Lower lobe of right lung (tissue), 2 donors: ENCODE measurements at regions not wholly inside any gene's neighbourhood (a gene's known extent, or its start where the extent isn't known, plus 50 kb on each side); places are given as distances from the start of the nearest gene placed in this dataset.
"Not testable (repeated sequence)": the region's sequence is repeated elsewhere in the genome, so short reads cannot be mapped to it uniquely, and the experiment has no call there.

ENCODE experiments used
- ATAC-seq, 2 donors: fragments of 200-7000 bp; cut with Tn5 transposase; one replicate each; pipeline ENCODE4 v1.9.1; 2020 to 2022; ENCODE audit warnings: mild to moderate bottlenecking in 2 of 2, moderate library complexity in 2 of 2
- DNase-seq: peaks from one replicate; pipeline ENCODE4 v3.0.0-alpha.2; 2020
- H3K27ac ChIP-seq: fragments of 200-600 bp; one replicate; pipeline ENCODE4 v1.8.0; 2022
- H3K27me3 ChIP-seq: fragments of 200-600 bp; one replicate; pipeline ENCODE4 v1.8.0; 2022; ENCODE audit warnings: low read depth
- H3K36me3 ChIP-seq: fragments of 200-600 bp; one replicate; pipeline ENCODE4 v1.8.0; 2022; ENCODE audit warnings: mild to moderate bottlenecking
- H3K4me1 ChIP-seq: fragments of 200-600 bp; one replicate; pipeline ENCODE4 v1.8.0; 2022
- H3K4me3 ChIP-seq: fragments of 200-600 bp; one replicate; pipeline ENCODE4 v1.8.0; 2022; ENCODE audit warnings: mild to moderate bottlenecking
- H3K9me3 ChIP-seq: fragments of 200-600 bp; one replicate; pipeline ENCODE4 v1.8.0; 2022
- intact Hi-C: fragments of 100-400 bp; cut with DNase I; formaldehyde crosslinking; loops from one replicate; pipeline ENCODE4 v1.11.0; 2022
- TF ChIP-seq, protein P1 (sequence below): fragments of 200-600 bp; IDR thresholded peaks from one replicate; pipeline ENCODE4 v1.8.0; 2022; ENCODE audit warnings: antibody characterized with exemption, mild to moderate bottlenecking
- donor health status: DM: no; HTN: yes; CAD: no; lungs with severe emphysema.

DNA sequence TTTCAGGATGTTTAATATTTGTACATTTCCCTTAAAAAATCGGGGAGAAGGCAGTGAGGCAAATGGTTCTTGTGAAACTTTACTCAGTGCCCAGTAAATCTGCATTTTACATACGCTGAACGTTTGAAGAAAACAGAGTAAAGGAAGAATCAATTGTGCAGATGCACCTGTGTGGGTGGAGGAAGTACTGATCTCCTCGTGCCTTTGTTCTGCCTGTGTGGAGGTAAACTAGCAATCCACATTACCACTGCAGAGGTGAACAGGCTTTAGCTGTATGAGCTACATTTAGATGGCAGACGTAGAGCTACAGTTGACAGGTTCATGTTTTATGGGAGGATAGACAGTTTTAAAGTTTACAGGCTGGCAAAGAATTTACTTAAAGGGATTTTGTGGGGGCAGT lies 62.7 kb upstream of the VIPR2 start:
- TF ChIP-seq, protein P1, sequence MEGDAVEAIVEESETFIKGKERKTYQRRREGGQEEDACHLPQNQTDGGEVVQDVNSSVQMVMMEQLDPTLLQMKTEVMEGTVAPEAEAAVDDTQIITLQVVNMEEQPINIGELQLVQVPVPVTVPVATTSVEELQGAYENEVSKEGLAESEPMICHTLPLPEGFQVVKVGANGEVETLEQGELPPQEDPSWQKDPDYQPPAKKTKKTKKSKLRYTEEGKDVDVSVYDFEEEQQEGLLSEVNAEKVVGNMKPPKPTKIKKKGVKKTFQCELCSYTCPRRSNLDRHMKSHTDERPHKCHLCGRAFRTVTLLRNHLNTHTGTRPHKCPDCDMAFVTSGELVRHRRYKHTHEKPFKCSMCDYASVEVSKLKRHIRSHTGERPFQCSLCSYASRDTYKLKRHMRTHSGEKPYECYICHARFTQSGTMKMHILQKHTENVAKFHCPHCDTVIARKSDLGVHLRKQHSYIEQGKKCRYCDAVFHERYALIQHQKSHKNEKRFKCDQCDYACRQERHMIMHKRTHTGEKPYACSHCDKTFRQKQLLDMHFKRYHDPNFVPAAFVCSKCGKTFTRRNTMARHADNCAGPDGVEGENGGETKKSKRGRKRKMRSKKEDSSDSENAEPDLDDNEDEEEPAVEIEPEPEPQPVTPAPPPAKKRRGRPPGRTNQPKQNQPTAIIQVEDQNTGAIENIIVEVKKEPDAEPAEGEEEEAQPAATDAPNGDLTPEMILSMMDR = no peak
- H3K4me3 ChIP-seq = no peak overlapping the region
- intact Hi-C loops = no loop called here
- no peak overlapping the region for H3K27ac ChIP-seq
- no peak for ATAC-seq
- no peaks in the 10 kb centered on the region for H3K4me1 ChIP-seq
- no peaks in the 10 kb centered on the region for H3K27me3 ChIP-seq
- DNase-seq = no peak
- H3K36me3 ChIP-seq = no peaks in the 10 kb centered on the region
- no peaks in the 10 kb centered on the region for H3K9me3 ChIP-seq

DNA sequence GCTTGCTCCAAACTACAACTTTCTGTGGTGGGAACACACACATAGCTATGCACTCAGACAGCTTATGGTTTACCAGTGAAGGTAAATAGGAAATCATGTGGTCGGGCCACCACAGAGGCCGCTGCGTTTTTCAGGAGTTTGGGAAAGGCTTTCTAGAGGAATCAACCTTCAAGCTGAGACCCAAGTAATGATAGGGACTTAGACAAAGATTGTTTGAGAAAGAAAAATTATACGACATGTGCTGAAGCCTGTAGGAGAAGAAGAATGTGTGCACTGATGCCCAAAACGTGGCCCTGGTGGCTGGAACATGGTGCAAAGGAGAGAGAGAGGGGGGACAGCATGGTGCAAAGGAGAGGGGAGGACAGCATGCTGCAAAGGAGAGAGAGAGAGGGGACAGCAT lies 61.2 kb upstream of the VIPR2 start:
- Histone ChIP-seq H3K9me3 (no peaks in the 10 kb centered on the region), H3K27me3 (no peaks in the 10 kb centered on the region), H3K27ac (no peak overlapping the region), H3K4me1 (no peaks in the 10 kb centered on the region), H3K36me3 (no peaks in the 10 kb centered on the region), H3K4me3 (no peak overlapping the region)
- TF ChIP-seq, protein P1 = no peak
- ATAC-seq (no peak), DNase-seq (no peak)
- intact Hi-C loops = no loop called here

DNA sequence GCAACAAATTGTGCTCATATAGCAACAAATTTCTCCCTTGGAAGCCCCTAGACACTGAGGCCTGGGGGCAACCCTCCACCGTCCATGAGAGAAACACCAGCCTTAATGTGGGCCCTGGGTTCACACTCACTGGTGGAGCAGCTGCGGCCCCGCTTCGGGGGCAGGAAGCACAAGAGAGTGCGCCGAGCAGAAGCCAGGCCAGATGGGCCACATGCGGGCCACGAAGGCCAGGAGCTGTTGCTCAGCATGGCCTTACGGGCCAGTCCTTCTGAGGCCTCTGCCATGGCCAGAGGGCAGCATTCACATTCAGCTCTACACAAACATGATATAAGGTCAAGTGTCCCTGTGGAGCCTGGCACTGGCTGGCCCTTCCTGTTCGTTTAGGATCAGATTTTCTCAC lies 60.0 kb upstream of the VIPR2 start:
- no peak for DNase-seq
- intact Hi-C loops = no loop called here

DNA sequence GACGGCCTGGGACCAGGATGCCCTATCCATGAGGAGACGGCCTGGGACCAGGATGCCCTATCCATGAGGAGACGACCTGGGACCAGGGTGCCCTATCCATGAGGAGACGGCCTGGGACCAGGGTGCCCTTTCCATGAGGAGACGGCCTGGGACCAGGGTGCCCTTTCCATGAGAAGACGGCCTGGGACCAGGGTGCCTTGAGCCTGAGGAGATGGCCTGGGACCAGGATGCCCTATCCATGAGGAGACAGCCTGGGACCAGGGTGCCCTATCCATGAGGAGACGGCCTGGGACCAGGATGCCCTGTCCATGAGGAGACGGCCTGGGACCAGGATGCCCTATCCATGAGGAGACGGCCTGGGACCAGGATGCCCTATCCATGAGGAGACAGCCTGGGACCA lies 58.6 kb upstream of the VIPR2 start:
- H3K36me3 ChIP-seq, H3K27me3 ChIP-seq, DNase-seq, H3K27ac ChIP-seq, ATAC-seq, H3K4me1 ChIP-seq, intact Hi-C loops, H3K4me3 ChIP-seq, H3K9me3 ChIP-seq: not testable (repeated sequence)

More for the DNA sequence above, 60.0 kb upstream of the VIPR2 start:
- TF ChIP-seq, protein P1 = no peak
- H3K9me3 ChIP-seq = no peaks in the 10 kb centered on the region
- ATAC-seq = no peak
- H3K4me3 ChIP-seq = no peak overlapping the region
- no peaks in the 10 kb centered on the region for H3K27me3 ChIP-seq
- H3K4me1 ChIP-seq = no peaks in the 10 kb centered on the region
- H3K36me3 ChIP-seq = no peaks in the 10 kb centered on the region
- H3K27ac ChIP-seq = no peak overlapping the region

DNA sequence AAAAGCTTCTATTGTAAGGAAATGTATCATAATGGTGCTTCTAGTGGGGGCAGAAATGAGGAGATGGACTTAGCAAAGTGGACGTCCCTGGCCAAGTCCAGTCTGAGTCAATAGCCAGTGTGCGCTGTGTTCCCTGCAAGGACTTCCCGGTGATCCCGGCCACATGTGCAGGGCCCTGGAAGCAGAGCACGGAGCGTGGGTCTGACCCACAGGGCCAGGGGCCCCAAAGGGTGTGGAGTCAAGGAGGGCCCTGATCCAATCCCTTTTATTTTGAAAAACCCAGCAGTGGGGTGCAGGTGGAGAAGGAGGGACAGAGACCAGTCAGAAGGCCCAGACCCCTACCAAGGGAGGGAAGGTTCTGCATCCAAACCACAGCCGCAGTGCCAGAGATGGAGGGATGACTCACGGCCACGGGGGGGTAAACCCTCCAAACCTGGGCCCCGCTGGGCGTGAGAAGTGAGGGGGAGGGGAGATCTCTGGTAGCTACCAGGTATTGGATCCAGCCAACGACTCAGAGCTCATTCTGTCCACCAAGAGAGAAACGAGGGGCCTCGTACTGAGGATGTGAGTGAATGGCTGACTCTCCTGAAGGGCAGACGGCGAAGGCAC lies 57.2 kb upstream of the VIPR2 start:
- Histone ChIP-seq H3K27me3 (no peaks in the 10 kb centered on the region), H3K9me3 (no peaks in the 10 kb centered on the region), H3K4me1 (peaks cover 4% of the 10 kb centered on the region), H3K27ac (no peak overlapping the region), H3K36me3 (no peaks in the 10 kb centered on the region), H3K4me3 (no peak overlapping the region)
- intact Hi-C loops = no loop called here
- no peak for ATAC-seq
- TF ChIP-seq, protein P1 = no peak
- DNase-seq = no peak

DNA sequence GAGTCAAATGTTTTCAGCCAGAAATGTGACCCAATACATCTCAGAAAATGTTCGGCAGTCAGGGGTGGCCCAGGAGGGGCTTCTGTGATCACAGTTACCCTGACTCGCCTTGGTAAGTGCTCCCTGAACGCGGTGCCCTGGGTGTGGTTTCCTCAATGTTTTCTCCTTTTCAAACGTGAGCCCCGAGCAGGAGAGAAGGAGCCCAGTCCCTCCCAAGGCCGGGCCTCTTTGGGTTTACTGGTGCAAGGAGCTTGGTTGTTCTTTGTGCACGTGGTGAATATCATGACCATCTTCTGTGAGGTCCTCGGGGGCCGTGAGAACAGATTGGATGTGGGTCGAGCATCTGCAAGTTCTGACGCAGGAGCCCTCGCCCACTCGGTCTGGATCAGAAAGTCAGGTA lies 55.8 kb upstream of the VIPR2 start:
- Histone ChIP-seq H3K36me3 (no peaks in the 10 kb centered on the region), H3K9me3 (no peaks in the 10 kb centered on the region), H3K27ac (no peak overlapping the region), H3K27me3 (no peaks in the 10 kb centered on the region), H3K4me1 (peaks cover 4% of the 10 kb centered on the region), H3K4me3 (no peak overlapping the region)
- intact Hi-C loops = no loop called here
- no peak for ATAC-seq
- TF ChIP-seq, protein P1 = no peak
- DNase-seq = no peak
